GM19324 (cell line): ENCODE measurements at regions not wholly inside any gene's neighbourhood (a gene's known extent, or its start where the extent isn't known, plus 50 kb on each side); places are given as distances from the start of the nearest gene placed in this dataset.
"Not testable (repeated sequence)": the region's sequence is repeated elsewhere in the genome, so short reads cannot be mapped to it uniquely, and the experiment has no call there.

Experiments
- ATAC-seq: cut with Tn5 transposase; IDR thresholded peaks from one replicate; pipeline ENCODE4 v1.9.1; 2021; ENCODE audit warnings: mild to moderate bottlenecking, moderate library complexity; ENCODE audit not compliant: unreplicated experiment, low FRiP score

DNA sequence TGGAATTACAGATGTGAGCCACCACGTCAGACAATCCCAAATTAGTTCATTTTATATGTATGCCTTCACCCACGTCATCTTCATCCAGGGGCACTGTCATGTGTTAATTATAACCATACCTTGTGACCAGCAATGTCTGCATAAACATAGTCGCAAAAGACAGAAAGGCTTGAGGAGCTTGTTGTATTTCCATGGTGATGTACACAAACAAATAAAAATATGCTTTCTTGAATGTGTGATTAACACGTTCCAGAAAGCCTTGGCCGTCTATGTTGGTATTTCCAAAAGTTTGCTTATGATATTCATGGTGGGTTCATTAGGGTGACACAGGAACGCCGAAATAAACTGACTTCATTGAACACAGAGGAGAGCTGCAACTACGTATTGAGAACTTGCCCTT is 524.7 kb upstream of the ZNF717 start:
- ATAC-seq = no peak

DNA sequence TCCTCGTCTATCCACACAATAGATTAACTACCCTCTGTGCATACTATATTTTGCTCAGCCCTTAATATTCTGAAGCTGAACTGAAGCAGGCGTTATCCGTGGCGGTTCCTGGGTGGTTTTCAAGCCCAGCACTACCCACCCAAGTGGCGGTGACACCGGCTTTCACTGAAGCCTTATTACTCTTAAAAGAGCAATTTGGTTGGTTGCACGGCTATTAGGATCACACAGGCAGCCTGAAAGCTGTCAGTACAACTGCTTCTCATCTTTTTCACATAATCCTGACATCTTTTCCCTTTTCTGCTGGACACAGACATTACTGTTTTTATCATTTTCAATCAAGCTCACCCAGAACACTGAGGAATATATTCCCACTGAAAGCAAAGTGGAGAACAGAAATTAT is 525.3 kb upstream of the ZNF717 start:
- ATAC-seq = no peak

GRCh38 chr3:76311941-76312340 is 526.6 kb upstream of the ZNF717 start:
- no peak for ATAC-seq

DNA sequence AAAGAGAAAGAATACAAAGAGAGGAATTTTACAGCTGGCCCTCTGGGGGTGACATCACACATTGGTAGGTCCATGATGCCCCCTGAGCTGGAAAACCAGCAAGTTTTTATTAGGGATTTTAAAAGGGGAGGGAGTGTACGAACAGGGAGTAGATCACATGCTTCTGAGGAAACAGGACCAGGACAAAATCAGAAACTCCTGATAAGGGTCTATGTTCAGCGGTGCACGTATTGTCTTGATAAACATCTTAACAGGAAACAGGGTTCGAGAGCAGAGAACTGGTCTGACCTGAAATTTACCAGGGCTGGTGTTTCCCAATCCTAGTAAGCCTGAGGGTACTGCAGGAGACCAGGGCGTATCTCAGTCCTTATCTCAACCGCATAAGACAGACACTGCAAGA is 530.6 kb upstream of the ZNF717 start:
- ATAC-seq = not testable (repeated sequence)

DNA sequence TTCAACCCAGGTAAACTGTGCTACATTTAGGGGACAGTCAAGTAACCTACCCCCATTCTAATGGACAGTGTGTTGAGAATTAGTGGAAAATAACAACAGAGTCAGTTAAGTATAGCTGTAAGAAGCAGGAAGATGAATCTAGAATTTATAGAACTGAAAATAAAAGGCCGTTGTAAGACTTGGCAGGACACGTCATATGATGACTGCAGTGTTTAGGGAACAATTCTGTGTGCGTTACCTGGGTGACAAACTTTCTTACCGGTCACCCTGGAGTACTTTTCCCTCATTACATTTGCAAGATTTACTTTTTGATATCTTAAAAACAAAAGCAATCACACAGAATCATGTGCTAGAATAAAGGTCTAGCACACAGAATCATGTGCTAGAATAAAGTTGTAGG is 536.3 kb upstream of the ZNF717 start:
- ATAC-seq = no peak

- ATAC-seq = no peak
Measured at GRCh38 chr3:76324101-76324500, 538.8 kb upstream of the ZNF717 start.

DNA sequence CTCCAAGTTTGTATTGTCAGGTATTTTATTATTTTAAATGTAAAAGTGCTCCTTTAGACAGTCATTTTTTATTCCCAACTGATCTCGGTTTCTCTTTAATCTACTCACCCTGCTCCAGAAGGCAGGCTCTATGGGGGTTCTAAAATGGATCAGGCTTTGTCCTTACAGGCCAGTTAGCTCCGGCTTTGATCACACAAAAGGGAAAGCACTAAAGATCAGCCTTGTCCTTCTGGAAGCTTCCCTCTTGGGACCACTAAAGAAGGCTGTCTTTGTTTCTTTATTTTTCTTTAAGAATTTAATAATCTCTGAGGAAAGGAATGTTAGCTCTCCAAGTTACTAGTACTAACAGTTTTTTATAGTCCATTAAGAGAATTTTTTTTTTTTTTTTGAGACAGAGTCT is 560.5 kb upstream of the ZNF717 start:
- no peak for ATAC-seq

DNA sequence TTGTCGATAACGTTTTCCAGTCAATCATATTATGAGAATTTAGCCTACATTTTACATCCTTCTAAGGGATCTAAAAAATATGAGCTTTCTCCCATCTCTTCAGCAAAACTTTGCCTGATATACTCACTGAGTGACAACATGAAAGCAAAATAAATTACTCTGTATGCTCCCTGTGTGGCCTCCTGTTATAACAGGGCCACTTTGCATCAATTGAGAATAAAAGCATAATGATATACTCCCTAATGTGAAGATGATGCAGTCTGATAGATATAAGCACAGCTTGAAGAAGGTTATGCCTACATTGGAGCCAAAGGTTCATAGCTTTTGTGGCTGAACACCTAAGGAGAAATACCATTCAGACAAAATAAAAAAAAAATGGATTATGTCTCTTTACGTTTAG is 561.3 kb upstream of the ZNF717 start:
- ATAC-seq = no peak

DNA sequence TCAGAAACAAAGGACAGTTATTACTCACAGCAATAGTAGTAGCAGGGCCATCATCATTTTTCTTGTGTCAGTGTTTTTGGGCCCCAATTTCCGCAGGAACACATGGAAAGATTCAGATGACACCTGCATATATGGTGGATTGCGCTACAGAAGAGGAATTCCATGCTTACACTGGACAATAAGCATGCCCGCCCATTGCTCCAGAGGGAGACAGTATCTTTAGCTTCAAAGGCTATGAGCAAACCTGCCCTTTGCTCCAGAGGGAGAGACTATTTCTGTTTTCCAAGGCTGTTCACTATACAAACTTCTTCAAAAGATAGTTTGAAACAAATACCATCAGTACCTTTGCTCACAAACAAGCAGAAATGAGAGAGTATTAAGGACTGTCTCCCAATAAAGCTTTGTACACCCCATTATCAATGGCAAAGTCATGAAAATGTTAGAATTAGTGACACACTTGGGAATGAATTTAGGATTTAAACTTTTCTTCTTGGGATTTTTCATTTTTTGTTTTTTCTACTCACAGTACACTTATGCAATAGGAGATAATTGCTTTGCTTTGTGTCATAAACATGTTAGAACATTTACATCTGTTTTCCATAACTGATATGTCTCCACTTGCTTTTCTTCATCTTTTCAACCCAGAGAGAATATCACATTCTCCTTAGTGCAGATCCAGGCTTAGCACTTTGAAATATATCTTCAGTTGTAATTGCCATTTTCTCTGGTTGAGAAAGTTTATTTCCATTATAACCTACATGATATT is 564.5 kb upstream of the ZNF717 start:
- ATAC-seq = no peak

DNA sequence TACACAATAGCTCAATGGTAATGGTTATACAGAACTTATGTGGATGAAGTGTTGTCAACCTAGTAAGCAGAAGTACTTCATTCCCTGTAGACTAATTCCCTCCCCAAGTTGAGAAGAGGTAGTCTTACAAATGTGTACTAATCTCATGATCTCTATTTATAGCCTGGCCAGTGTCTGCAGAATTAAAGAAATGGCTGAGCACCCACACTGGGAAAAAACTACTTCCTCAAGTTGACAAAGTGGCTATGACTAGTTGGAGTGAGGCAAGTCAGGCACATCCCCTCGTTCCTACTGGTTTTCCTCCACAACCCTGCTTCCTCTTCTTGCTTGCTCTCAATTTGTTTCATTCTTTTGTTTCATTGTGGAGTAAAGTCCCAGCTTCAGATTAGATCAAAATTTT is 566.7 kb upstream of the ZNF717 start:
- ATAC-seq = no peak

DNA sequence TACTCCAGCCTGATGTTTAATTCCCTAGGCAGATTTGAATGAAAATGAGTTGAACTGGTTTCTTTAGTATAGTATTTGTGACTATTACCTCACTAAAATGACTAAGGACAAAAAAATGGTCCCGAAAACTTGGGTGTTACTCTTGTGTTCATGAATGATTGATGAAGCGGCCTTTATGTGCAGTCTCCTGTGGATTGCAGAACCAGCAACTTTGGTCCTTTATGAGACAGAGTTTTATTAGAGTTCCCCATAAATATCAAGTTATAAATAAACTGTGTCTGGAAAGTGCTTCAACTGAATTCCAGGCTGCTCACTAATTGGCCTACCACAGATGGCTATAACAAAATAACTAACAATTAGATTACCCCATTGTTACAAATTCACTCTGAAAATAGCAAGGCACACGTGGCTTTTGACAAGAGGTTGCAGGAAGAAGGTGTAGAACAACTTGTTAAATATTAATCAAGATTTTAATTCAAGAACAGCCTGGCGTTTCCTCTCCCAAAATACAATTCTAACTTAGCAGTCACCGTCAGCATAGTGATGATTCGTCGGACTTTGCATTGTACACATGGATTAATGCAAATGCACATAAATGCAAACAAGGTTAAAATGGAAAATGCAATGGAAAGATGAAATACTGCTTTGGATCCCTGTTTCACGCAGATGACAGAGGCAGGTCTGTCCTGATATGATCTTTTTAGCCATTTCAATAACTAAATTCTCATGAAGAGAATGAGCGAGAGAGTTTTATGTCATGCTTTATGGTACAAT is 567.3 kb upstream of the ZNF717 start:
- no peak for ATAC-seq

GRCh38 chr3:76353683-76354082 is 568.3 kb upstream of the ZNF717 start:
- ATAC-seq = no peak

- ATAC-seq = no peak
Measured at GRCh38 chr3:76361010-76361409, 575.7 kb upstream of the ZNF717 start.

DNA sequence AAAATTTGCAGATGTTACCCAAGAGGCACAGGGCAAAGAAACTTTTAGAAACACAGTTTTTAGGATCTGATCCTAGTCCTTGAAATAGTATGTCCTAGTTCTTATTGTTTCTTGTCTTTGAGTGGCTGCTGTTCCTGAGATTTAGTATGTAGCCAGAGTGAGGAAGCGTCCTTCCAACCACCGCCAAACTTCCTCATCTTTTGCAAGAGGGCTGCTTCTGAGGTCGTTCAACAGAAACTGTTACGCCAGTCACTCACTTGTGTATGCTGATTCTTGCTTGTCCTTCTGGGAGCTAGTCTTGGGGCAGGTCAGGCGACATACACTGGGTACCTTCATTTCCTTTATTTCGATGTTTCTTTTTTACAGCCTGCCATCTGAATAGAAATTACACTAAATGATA is 577.3 kb upstream of the ZNF717 start:
- ATAC-seq = no peak

GRCh38 chr3:76365275-76365674 is 579.9 kb upstream of the ZNF717 start:
- ATAC-seq = no peak

DNA sequence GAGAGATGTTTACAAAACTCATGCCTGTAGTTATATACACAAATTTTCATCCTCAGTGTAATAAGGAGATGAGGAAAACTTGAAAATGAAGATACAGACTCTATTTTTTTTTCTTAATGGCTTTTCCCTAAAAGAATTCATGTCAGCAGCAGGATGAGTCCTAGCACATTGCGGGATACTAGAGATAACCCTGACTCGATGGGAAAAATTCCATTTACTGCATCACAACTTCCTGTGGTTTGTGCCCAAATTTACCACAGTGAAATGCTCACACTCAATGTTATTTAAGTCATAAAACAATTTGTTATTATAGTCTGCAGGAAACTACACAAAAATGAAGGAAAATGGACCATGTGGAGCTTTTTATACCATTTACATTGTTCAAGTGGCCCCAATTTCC is 581.9 kb upstream of the ZNF717 start:
- no peak for ATAC-seq

DNA sequence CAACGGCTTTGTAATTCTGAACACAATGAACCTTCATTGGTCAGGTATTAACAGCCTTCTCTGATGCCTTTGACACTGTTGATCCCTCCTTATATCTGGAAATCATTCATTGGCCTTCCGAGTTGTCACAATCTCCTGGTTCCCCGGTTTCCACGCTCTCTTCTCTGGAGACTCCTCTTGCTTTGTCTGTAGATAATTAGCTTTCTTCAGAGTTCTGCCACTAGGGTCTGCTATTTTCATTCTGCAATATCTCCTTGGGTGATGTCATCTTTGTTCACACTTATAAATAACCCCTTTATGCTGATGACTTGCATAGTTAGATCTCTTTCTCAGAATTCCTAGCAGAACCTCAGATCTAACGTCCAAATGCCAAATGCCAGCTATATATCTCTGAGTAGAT is 583.8 kb upstream of the ZNF717 start:
- ATAC-seq = no peak

- ATAC-seq = no peak
Measured at GRCh38 chr3:76370749-76371520, 585.6 kb upstream of the ZNF717 start.

DNA sequence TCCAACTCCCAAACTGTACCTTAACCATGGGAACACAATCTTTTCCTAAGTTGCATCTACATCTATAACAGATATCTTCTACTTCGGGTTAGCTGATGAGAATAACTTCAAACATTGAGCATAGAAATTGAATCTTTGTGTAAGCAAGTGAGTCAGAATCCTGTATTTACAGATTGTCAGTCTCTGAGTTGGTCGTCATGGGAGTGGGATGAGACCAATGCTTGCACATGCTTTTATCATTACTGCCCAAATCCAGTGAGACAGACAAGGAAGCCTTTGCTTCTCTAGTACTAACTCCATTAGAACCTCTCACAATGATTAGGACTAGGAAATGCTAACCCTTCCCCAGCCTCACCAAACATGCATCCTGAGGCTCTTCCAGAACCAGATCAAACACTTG is 587.1 kb upstream of the ZNF717 start:
- no peak for ATAC-seq

DNA sequence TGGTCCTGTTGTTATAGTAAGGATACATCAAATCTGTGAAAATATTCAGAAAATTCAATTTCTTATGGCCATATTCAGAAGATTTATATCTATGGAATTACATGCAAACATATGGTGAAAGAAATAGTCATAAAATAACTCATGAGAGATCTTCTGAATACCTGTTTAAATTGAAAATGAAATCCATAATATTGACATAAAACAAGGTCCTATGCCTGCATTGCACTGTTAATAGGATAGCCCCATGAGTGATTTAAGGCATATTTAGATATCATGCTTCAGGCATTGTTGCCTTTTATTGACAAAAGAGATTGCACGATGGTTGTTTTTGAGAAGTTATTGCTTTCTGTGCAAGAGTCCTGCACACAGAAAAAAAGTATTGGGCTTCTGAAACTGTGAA is 591.7 kb upstream of the ZNF717 start:
- no peak for ATAC-seq

DNA sequence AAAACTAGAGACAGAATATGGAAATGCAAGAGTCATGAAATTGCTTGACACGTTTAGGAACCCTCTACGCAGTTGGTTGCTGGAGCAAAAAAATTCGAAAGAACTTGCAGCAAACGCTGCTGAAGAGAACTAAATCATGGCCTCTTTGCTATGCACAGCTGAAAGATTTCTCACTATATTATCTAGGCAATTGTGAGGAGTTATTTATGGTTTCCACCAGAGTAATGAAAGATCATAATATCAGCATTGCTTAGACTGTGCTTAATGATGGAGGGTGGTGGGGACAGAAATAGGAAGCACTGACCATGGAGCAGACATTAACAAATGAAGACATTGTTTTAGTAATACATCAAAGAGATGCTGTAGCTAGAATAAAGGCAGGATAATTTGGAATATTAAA is 593.4 kb upstream of the ZNF717 start:
- no peak for ATAC-seq
